ENCODE measurements at regions not wholly inside any gene's neighbourhood (a gene's known extent, or its start where the extent isn't known, plus 50 kb on each side); places are given as distances from the start of the nearest gene placed in this dataset.

GRCh38 chr6:21538186-21538798 is 55.3 kb upstream of the SOX4 start:
- peak overlapping the region; percentile 8 for H2AFZ ChIP-seq (ENCODE audit: low read length)
- no peak for DNase-seq (ENCODE audit: low spot score)
- no peaks in the 10 kb centered on the region for H3K9me3 ChIP-seq (replicated peaks in 1 of 2; ENCODE audit: control insufficient read depth in 2 of 2, insufficient read depth in 1 of 2, low read depth in 1 of 2, low read length in 2 of 2)
- no peaks in the 10 kb centered on the region for H3K27me3 ChIP-seq (ENCODE audit: control insufficient read depth in 3 of 3, insufficient read depth in 3 of 3, low read depth in 1 of 3, low read length in 3 of 3)
- H3K4me3 ChIP-seq (ENCODE audit: low read length in 2 of 2): no peak overlapping the region
- no peaks in the 10 kb centered on the region for H3K36me3 ChIP-seq (replicated peaks in 1 of 2; ENCODE audit: control insufficient read depth in 2 of 2, insufficient read depth in 2 of 2, low read length in 2 of 2)
- H3K4ac ChIP-seq (ENCODE audit: low read length): no peak overlapping the region
- no peak overlapping the region for H2BK120ac ChIP-seq (ENCODE audit: low read depth, low read length)
- no peak overlapping the region for H4K91ac ChIP-seq (ENCODE audit: low read depth, low read length, poor library complexity)
- peaks cover 0 to 3% of the 10 kb centered on the region in 2 donors for H3K4me1 ChIP-seq (ENCODE audit: control insufficient read depth in 2 of 2, insufficient read depth in 1 of 2, low read depth in 1 of 2, low read length in 2 of 2)
- no peak overlapping the region for H2BK12ac ChIP-seq (ENCODE audit: low read length)
- H2BK15ac ChIP-seq (ENCODE audit: low read length): no peak overlapping the region
- no peak overlapping the region for H2BK5ac ChIP-seq (ENCODE audit: low read length)
- no peak overlapping the region for H3K23ac ChIP-seq (ENCODE audit: low read depth, low read length, poor library complexity)
- H3K4me2 ChIP-seq (ENCODE audit: insufficient read depth, low read length, poor library complexity, severe bottlenecking): no peak overlapping the region
- WGBS, 2 donors (ENCODE audit: extremely low coverage in 2 of 2, insufficient read length in 2 of 2, insufficient replicate concordance in 1 of 2): no CpG with 5 or more reads among the region's 5 CpGs
- no peaks in the 10 kb centered on the region for H3K79me1 ChIP-seq (ENCODE audit: low read depth, low read length)
- no peak overlapping the region for H3K9ac ChIP-seq (ENCODE audit: low read depth, low read length, poor library complexity)
- no peak overlapping the region for H4K8ac ChIP-seq (ENCODE audit: low read depth, low read length)
- H3K14ac ChIP-seq (ENCODE audit: low read length): no peak overlapping the region
- no peak overlapping the region for H3K27ac ChIP-seq (replicated peaks; ENCODE audit: low read length)
- H3K18ac ChIP-seq (ENCODE audit: low read length): no peak overlapping the region
- no peak overlapping the region for H2AK5ac ChIP-seq (ENCODE audit: low read depth, low read length)

GRCh38 chr6:21539621-21540100 is 53.9 kb upstream of the SOX4 start:
- H3K9me3 ChIP-seq (replicated peaks in 1 of 2; ENCODE audit: control insufficient read depth in 2 of 2, insufficient read depth in 1 of 2, low read depth in 1 of 2, low read length in 2 of 2): no peaks in the 10 kb centered on the region
- H3K23ac ChIP-seq (ENCODE audit: low read depth, low read length, poor library complexity): no peak overlapping the region
- H3K9ac ChIP-seq (ENCODE audit: low read depth, low read length, poor library complexity): no peak overlapping the region
- no peak overlapping the region for H2BK120ac ChIP-seq (ENCODE audit: low read depth, low read length)
- no peak overlapping the region for H3K4ac ChIP-seq (ENCODE audit: low read length)
- H3K27me3 ChIP-seq (ENCODE audit: control insufficient read depth in 3 of 3, insufficient read depth in 3 of 3, low read depth in 1 of 3, low read length in 3 of 3): no peaks in the 10 kb centered on the region
- no peak overlapping the region for H2AK5ac ChIP-seq (ENCODE audit: low read depth, low read length)
- no peak overlapping the region for H3K18ac ChIP-seq (ENCODE audit: low read length)
- H3K79me1 ChIP-seq (ENCODE audit: low read depth, low read length): no peaks in the 10 kb centered on the region
- no peak overlapping the region for H3K4me3 ChIP-seq (ENCODE audit: low read length in 2 of 2)
- H4K8ac ChIP-seq (ENCODE audit: low read depth, low read length): no peak overlapping the region
- peaks cover 0 to 3% of the 10 kb centered on the region in 2 donors for H3K4me1 ChIP-seq (ENCODE audit: control insufficient read depth in 2 of 2, insufficient read depth in 1 of 2, low read depth in 1 of 2, low read length in 2 of 2)
- no peak overlapping the region for H2BK12ac ChIP-seq (ENCODE audit: low read length)
- H2BK5ac ChIP-seq (ENCODE audit: low read length): no peak overlapping the region
- H4K91ac ChIP-seq (ENCODE audit: low read depth, low read length, poor library complexity): no peak overlapping the region
- no peak overlapping the region for H2BK15ac ChIP-seq (ENCODE audit: low read length)
- WGBS, 2 donors (ENCODE audit: extremely low coverage in 2 of 2, insufficient read length in 2 of 2, insufficient replicate concordance in 1 of 2): no CpG with 5 or more reads among the region's 4 CpGs
- H3K27ac ChIP-seq (replicated peaks; ENCODE audit: low read length): no peak overlapping the region
- no peak for DNase-seq (ENCODE audit: low spot score)
- H3K36me3 ChIP-seq (replicated peaks in 1 of 2; ENCODE audit: control insufficient read depth in 2 of 2, insufficient read depth in 2 of 2, low read length in 2 of 2): no peaks in the 10 kb centered on the region
- no peak overlapping the region for H3K14ac ChIP-seq (ENCODE audit: low read length)
- H2AFZ ChIP-seq (ENCODE audit: low read length): no peak overlapping the region
- no peak overlapping the region for H3K4me2 ChIP-seq (ENCODE audit: insufficient read depth, low read length, poor library complexity, severe bottlenecking)

Measured in neuronal stem cell (in vitro differentiated cells).